ENCODE measurements at regions not wholly inside any gene's neighbourhood (a gene's known extent, or its start where the extent isn't known, plus 50 kb on each side); places are given as distances from the start of the nearest gene placed in this dataset.

GRCh38 chr14:58744801-58745394 is 107.1 kb downstream of the DACT1 start:
- H3K9me3 ChIP-seq (ENCODE audit: low read length) = no peaks in the 10 kb centered on the region
- BruUV-seq (replicated peaks) = no TSS peak
- H3K4me1 ChIP-seq (ENCODE audit: insufficient read depth, low read length, poor library complexity, severe bottlenecking) = no peaks in the 10 kb centered on the region
- no peaks in the 10 kb centered on the region for H3K9me2 ChIP-seq (ENCODE audit: insufficient read depth, low read length)
- no peak for DNase-seq (ENCODE audit: low spot score)
- POLR2A ChIA-PET = interaction anchor here (0.6 kb wide), 1 partner anchor 887 kb away, joined by 3 read pairs; no protein-coding TSS in a partner anchor
- no peaks in the 10 kb centered on the region for H3K36me3 ChIP-seq (ENCODE audit: insufficient read depth, low read length)
- TF ChIP-seq EZH2phosphoT487 (IDR thresholded peaks at IDR 0.05; ENCODE audit: borderline replicate concordance, low read depth, low read length) (no peak), CTCF (conservative IDR thresholded peaks at IDR 0.05; ENCODE audit: low read length) (no peak)
- intact Hi-C loops (cut with micrococcal nuclease; ENCODE audit: unreplicated experiment) = no loop called here
- CTCF ChIA-PET (ENCODE audit: unreplicated experiment) = no interaction called here
- H3K79me2 ChIP-seq (ENCODE audit: insufficient read depth, low read depth, low read length) = no peaks in the 10 kb centered on the region
- no peaks in the 10 kb centered on the region for H4K20me1 ChIP-seq (ENCODE audit: insufficient read depth, low read length)
- no peak overlapping the region for H3K27ac ChIP-seq (ENCODE audit: low read depth, low read length, poor library complexity, severe bottlenecking)
- H2AFZ ChIP-seq (ENCODE audit: low read length) = no peak overlapping the region
- H3K4me3 ChIP-seq (ENCODE audit: low read depth, low read length, poor library complexity, severe bottlenecking) = no peak overlapping the region
- H3K4me2 ChIP-seq (ENCODE audit: low read length) = no peak overlapping the region

- H3K27ac ChIP-seq (ENCODE audit: low read depth, low read length, poor library complexity, severe bottlenecking) = no peak overlapping the region
- ChIA-PET CTCF (ENCODE audit: unreplicated experiment) (no interaction called here), POLR2A (no interaction called here)
- H3K79me2 ChIP-seq (ENCODE audit: insufficient read depth, low read depth, low read length) = no peaks in the 10 kb centered on the region
- intact Hi-C loops (cut with micrococcal nuclease; ENCODE audit: unreplicated experiment) = no loop called here
- H3K9me3 ChIP-seq (ENCODE audit: low read length) = no peaks in the 10 kb centered on the region
- H4K20me1 ChIP-seq (ENCODE audit: insufficient read depth, low read length) = no peaks in the 10 kb centered on the region
- H3K4me3 ChIP-seq (ENCODE audit: low read depth, low read length, poor library complexity, severe bottlenecking) = no peak overlapping the region
- H3K9me2 ChIP-seq (ENCODE audit: insufficient read depth, low read length) = no peaks in the 10 kb centered on the region
- H3K36me3 ChIP-seq (ENCODE audit: insufficient read depth, low read length) = no peaks in the 10 kb centered on the region
- H3K4me2 ChIP-seq (ENCODE audit: low read length) = no peak overlapping the region
- no peak for TF ChIP-seq EZH2phosphoT487 (IDR thresholded peaks at IDR 0.05; ENCODE audit: borderline replicate concordance, low read depth, low read length)
- no peak for TF ChIP-seq CTCF (conservative IDR thresholded peaks at IDR 0.05; ENCODE audit: low read length)
- no TSS peak for BruUV-seq (replicated peaks)
- no peaks in the 10 kb centered on the region for H3K4me1 ChIP-seq (ENCODE audit: insufficient read depth, low read length, poor library complexity, severe bottlenecking)
- DNase-seq (ENCODE audit: low spot score) = no peak
- H2AFZ ChIP-seq (ENCODE audit: low read length) = no peak overlapping the region
Measured at GRCh38 chr14:58746261-58746660, 108.5 kb downstream of the DACT1 start.

- Histone ChIP-seq H3K9me3 (ENCODE audit: low read length) (no peaks in the 10 kb centered on the region), H3K4me3 (ENCODE audit: low read depth, low read length, poor library complexity, severe bottlenecking) (no peak overlapping the region), H2AFZ (ENCODE audit: low read length) (no peak overlapping the region), H4K20me1 (ENCODE audit: insufficient read depth, low read length) (no peaks in the 10 kb centered on the region), H3K36me3 (ENCODE audit: insufficient read depth, low read length) (no peaks in the 10 kb centered on the region), H3K9me2 (ENCODE audit: insufficient read depth, low read length) (no peaks in the 10 kb centered on the region), H3K27ac (ENCODE audit: low read depth, low read length, poor library complexity, severe bottlenecking) (no peak overlapping the region), H3K79me2 (ENCODE audit: insufficient read depth, low read depth, low read length) (no peaks in the 10 kb centered on the region), H3K4me2 (ENCODE audit: low read length) (no peak overlapping the region), H3K4me1 (ENCODE audit: insufficient read depth, low read length, poor library complexity, severe bottlenecking) (no peaks in the 10 kb centered on the region)
- ChIA-PET POLR2A (no interaction called here), CTCF (ENCODE audit: unreplicated experiment) (no interaction called here)
- BruUV-seq (replicated peaks) = no TSS peak
- intact Hi-C loops (cut with micrococcal nuclease; ENCODE audit: unreplicated experiment) = no loop called here
- DNase-seq (ENCODE audit: low spot score) = no peak
- TF ChIP-seq CTCF (conservative IDR thresholded peaks at IDR 0.05; ENCODE audit: low read length) = no peak
- no peak for TF ChIP-seq EZH2phosphoT487 (IDR thresholded peaks at IDR 0.05; ENCODE audit: borderline replicate concordance, low read depth, low read length)
Measured at GRCh38 chr14:58746701-58747100, 108.9 kb downstream of the DACT1 start.

Data from OCI-LY7 (cell line).